ENCODE measurements at regions not wholly inside any gene's neighbourhood (a gene's known extent, or its start where the extent isn't known, plus 50 kb on each side); places are given as distances from the start of the nearest gene placed in this dataset.

- Histone ChIP-seq H3K79me2 (ENCODE audit: low read depth) (no peaks in the 10 kb centered on the region), H3K4me2 (no peak overlapping the region), H3K27me3 (ENCODE audit: insufficient read depth, low read depth) (no peaks in the 10 kb centered on the region), H3K9me2 (ENCODE audit: insufficient read depth) (no peaks in the 10 kb centered on the region), H3K27ac (no peak overlapping the region), H3F3A (ENCODE audit: insufficient read depth, low read depth) (no peaks in the 10 kb centered on the region), H3K36me3 (ENCODE audit: low read depth) (no peaks in the 10 kb centered on the region), H3K4me1 (replicated peaks; ENCODE audit: insufficient read depth) (no peaks in the 10 kb centered on the region), H3K9me3 (ENCODE audit: insufficient read depth, low read depth) (no peaks in the 10 kb centered on the region), H2AFZ (no peak overlapping the region), H4K20me1 (ENCODE audit: insufficient read depth) (no peaks in the 10 kb centered on the region), H3K4me3 (no peak overlapping the region)
- CTCF ChIA-PET: no interaction called here
- intact Hi-C loops (cut with micrococcal nuclease; ENCODE audit: unreplicated experiment): no loop called here
- no peak for TF ChIP-seq EZH2 (IDR thresholded peaks at IDR 0.05; ENCODE audit: low read depth)
- no peak for TF ChIP-seq CTCF (conservative IDR thresholded peaks at IDR 0.05)
- no TSS peak for BruUV-seq (replicated peaks)
- POLR2A ChIA-PET (ENCODE audit: unreplicated experiment): no interaction called here
- DNase-seq: no peak
Observed at GRCh38 chr12:123033392-123034021, 53.0 kb downstream of the ARL6IP4 start.

- no peaks in the 10 kb centered on the region for H3K27me3 ChIP-seq (ENCODE audit: insufficient read depth, low read depth)
- no peak for DNase-seq
- H3K36me3 ChIP-seq (ENCODE audit: low read depth): no peaks in the 10 kb centered on the region
- no peak overlapping the region for H3K4me3 ChIP-seq
- POLR2A ChIA-PET (ENCODE audit: unreplicated experiment): no interaction called here
- no peak overlapping the region for H3K27ac ChIP-seq
- no peaks in the 10 kb centered on the region for H3K9me2 ChIP-seq (ENCODE audit: insufficient read depth)
- no peaks in the 10 kb centered on the region for H3K79me2 ChIP-seq (ENCODE audit: low read depth)
- no peak overlapping the region for H3K4me2 ChIP-seq
- no peaks in the 10 kb centered on the region for H3K9me3 ChIP-seq (ENCODE audit: insufficient read depth, low read depth)
- CTCF ChIA-PET: no interaction called here
- H3F3A ChIP-seq (ENCODE audit: insufficient read depth, low read depth): no peaks in the 10 kb centered on the region
- intact Hi-C loops (cut with micrococcal nuclease; ENCODE audit: unreplicated experiment): no loop called here
- no peaks in the 10 kb centered on the region for H3K4me1 ChIP-seq (replicated peaks; ENCODE audit: insufficient read depth)
- TF ChIP-seq CTCF (conservative IDR thresholded peaks at IDR 0.05) (no peak), EZH2 (IDR thresholded peaks at IDR 0.05; ENCODE audit: low read depth) (no peak)
- BruUV-seq (replicated peaks): no TSS peak
- H2AFZ ChIP-seq: no peak overlapping the region
- H4K20me1 ChIP-seq (ENCODE audit: insufficient read depth): no peaks in the 10 kb centered on the region
Observed at GRCh38 chr12:123032736-123033391, 52.4 kb downstream of the ARL6IP4 start.
